GM18505 (cell line): ENCODE measurements at regions not wholly inside any gene's neighbourhood (a gene's known extent, or its start where the extent isn't known, plus 50 kb on each side); places are given as distances from the start of the nearest gene placed in this dataset.
"Not testable (repeated sequence)": the region's sequence is repeated elsewhere in the genome, so short reads cannot be mapped to it uniquely, and the experiment has no call there.

ENCODE experiments used
- ATAC-seq: cut with Tn5 transposase; IDR thresholded peaks from one replicate; pipeline ENCODE4 v1.9.1; 2021; ENCODE audit not compliant: unreplicated experiment
- POLR2A ChIP-seq: IDR thresholded peaks from 4 replicates; pipeline ENCODE4 v1.6.1; 2011; ENCODE audit warnings: borderline replicate concordance; ENCODE audit not compliant: insufficient read depth, insufficient read length; ENCODE audit errors: extremely low read depth

DNA sequence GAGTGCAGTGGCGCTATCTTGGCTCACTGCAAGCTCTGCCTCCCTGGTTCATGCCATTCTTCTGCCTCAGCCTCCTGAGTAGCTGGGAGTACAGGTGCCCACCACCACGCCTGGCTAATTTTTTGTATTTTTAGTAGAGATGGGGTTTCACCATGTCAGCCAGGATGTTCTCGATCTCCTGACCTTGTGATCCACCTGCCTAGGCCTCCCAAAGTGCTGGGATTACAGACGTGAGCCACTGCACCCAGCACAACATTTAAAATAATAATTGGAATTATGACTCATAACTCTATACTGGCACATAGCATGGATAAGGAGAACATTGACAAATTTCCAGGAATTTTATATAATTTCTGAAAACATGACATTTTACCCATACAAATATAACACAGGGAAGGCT lies 54.2 kb downstream of the DBET start:
- ATAC-seq: not testable (repeated sequence)

DNA sequence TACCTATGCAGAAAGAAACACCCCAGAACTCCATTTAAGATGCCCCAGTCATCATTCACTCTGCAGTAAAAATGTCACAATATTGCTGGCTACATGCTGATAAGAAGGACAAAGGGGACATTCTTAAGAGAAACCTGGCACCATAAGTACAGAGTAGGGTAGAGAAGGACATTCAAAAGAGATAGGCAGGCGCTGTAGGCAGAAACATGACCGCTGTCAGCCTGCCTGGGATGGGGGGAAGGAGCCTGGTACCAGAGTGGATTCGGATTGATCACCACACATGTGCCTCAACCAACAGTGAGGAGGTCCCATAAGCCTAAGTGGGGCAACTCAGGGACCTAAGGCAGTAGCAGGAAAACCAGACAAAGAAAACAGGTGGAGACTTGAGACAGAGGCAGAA lies 54.1 kb upstream of the DUX4 start:
- not testable (repeated sequence) for ATAC-seq

DNA sequence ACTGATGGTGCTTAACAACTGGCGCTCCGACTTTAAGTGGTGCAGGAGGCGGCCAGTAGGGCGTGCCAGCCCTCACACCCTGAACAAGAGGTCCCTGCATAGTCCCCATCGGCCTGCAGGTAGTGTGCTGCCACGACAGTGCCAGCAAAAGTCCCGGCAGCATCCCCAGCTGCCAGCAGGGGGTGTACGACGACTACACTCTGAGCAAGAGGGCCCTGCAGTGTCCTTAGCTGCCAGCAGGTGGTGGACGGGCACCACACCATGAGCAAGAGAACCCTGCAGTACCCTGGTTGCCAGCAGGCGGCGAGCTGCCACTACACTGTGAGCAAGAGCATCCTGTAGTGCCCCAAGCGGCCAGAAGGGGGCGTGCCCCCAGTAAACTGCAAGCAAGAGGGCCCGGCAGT lies 53.5 kb upstream of the DUX4 start:
- ATAC-seq: peak; percentile 77

DNA sequence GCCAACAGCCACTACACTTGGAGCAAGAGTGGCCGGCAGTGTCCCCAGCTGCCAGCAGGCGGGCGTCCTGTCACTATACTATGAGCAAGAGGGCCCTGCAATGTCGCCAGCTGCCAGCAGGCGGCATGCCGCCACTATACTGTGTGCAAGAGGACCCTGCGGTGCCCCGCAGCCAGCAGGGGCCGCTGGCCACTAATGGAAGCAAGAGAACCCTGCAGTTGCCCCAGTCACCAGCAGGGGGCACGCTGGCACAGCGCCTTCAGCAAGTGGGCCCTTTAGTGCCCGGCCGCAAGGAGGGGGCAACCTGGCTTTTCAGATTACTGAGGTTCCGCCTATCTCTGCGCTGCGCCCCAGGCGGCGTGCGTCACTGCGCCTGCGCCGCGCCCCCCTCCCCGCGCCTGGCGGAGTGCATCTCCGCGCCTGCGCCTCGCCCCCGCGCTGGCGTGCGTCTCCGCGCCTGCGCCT lies 53.0 kb upstream of the DUX4 start:
- ATAC-seq: not testable (repeated sequence)

DNA sequence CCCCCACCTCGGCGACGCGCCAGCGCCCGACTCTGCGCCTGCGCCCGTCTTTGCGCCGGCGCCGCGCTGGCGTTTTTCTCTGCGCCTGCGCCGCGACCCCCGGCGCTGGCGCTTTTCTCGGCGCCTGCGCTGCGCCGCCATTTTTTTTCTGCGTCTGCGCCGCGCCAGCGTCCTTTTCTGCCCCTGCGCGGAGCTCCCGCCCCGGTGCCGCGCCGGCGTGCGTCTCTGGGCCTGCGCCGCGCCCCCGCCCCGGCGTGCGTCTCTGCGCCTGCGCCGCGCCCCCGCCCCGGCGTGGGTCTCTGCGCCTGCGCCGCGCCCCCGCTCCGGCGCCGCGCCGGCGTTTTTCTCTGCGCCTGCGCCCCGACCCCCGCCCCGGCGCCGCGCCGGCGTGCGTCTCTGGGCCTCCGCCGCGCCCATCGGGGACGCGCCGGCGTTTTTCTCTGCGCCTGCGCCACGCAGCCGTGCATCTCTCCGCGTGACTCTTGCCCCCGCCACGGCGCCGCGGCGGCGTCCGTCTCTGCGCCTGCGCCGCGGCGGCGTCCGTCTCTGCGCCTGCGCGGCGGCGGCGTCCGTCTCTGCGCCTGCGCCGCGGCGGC lies 52.4 kb upstream of the DUX4 start:
- not testable (repeated sequence) for ATAC-seq

DNA sequence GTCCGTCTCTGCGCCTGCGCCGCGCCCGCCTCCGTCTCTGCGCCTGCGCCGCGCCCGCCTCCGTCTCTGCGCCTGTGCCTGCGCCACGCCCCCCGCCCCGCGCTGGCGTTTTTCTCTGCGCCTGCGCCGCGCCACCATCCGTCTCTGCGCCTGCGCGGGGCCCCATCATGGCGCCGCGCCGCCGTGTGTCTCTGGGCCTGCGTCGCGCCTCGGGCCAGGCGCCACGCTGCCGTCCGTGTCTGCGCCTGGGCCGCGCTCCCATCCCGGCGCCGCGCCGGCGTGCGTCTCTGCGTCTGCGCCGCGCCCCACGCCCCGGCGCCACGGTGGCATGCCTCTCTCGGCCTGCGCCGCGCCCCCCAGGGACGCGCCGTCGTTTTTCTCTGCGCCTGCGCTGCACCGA lies 51.8 kb upstream of the DUX4 start:
- no peak for ATAC-seq
- TF ChIP-seq POLR2A: no peak

DNA sequence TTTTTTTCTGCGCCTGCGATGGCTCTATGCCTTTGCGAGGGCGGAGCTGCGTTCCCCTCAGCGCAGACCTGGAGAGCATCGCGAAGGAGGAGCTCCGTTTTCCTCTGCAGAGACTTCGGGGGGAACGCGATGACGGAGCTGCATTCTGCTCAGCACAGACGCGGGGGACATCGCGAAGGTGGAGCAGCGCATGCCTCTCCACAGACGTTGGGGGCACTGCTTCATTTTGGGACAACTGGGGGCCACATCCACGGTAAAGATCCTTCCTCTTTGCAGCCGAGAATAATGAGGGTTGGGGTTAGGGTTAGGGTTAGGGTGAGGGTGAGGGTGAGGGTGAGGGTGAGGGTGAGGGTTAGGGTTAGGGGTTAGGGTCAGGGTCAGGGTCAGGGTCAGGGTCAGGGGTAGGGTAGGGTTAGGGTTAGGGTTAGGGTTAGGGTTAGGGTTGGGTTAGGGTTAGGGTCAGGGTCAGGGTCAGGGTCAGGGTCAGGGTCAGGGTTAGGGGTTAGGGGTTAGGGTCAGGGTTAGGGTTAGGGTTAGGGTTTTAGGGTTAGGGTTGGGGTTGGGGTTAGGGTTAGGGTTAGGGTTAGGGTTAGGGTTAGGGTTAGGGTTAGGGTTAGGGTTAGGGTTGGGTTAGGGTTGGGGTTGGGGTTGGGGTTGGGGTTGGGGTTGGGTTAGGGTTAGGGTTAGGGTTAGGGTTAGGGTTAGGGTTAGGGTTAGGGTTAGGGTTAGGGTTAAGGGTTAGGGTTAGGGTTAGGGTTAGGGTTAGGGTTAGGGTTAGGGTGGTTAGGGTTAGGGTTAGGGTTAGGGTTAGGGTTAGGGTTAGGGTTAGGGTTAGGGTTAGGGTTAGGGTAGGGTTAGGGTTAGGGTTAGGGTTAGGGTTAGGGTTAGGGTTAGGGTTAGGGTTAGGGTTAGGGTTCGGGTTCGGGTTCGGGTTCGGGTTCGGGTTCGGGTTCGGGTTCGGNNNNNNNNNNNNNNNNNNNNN lies 51.1 kb upstream of the DUX4 start:
- not testable (repeated sequence) for ATAC-seq
